ENCODE measurements at regions not wholly inside any gene's neighbourhood (a gene's known extent, or its start where the extent isn't known, plus 50 kb on each side); places are given as distances from the start of the nearest gene placed in this dataset.

- POLR2A ChIA-PET = no interaction called here
- CTCF ChIA-PET = interaction anchor here (1.8 kb wide), 1 partner anchor 10 kb away, joined by 4 read pairs; no protein-coding TSS in a partner anchor
- Histone ChIP-seq H3K27me3 (ENCODE audit: control insufficient read depth, insufficient read depth, low read length) (no peaks in the 10 kb centered on the region), H3K36me3 (ENCODE audit: control insufficient read depth, insufficient read depth, low read length) (no peaks in the 10 kb centered on the region), H3K4me1 (ENCODE audit: control insufficient read depth, insufficient read depth, low read length) (no peaks in the 10 kb centered on the region), H3K27ac (ENCODE audit: low read length) (no peak overlapping the region), H3K9me3 (ENCODE audit: control insufficient read depth, insufficient read depth, low read depth, low read length) (no peaks in the 10 kb centered on the region), H3K4me3 (ENCODE audit: low read depth in 2 of 2, low read length in 2 of 2) (no peak overlapping the region)
- no TSS peak for BruUV-seq (replicated peaks)
- DNase-seq (ENCODE audit: low read depth, low spot score) = no peak
- no peak for ATAC-seq
- in situ Hi-C loops (cut with HindIII; ENCODE audit: low pct_unique_long_range_greater_than_20kb, low sequenced_read_pairs) = no loop called here
- TF ChIP-seq CTCF (IDR thresholded peaks at IDR 0.05) = no peak
- TF ChIP-seq SIN3A (IDR thresholded peaks at IDR 0.05; ENCODE audit: borderline replicate concordance, insufficient read depth, low read depth, low read length) = no peak
- TF ChIP-seq REST (IDR thresholded peaks at IDR 0.05; ENCODE audit: insufficient read depth in 1 of 2, low read depth in 2 of 2, low read length in 1 of 2) = no peak
- TF ChIP-seq TCF7L2 (IDR thresholded peaks at IDR 0.05; ENCODE audit: low read depth, low read length) = no peak
- no peak for TF ChIP-seq POLR2AphosphoS5 (IDR thresholded peaks at IDR 0.05; ENCODE audit: low read depth, low read length)
- intact Hi-C loops (cut with micrococcal nuclease; ENCODE audit: unreplicated experiment) = no loop called here
These were observed 62.0 kb upstream of the TAF1B start for GRCh38 chr2:9781252-9781651.

GRCh38 chr2:9782197-9782719 lies 61.0 kb upstream of the TAF1B start:
- Histone ChIP-seq H3K27ac (ENCODE audit: low read length) (no peak overlapping the region), H3K36me3 (ENCODE audit: control insufficient read depth, insufficient read depth, low read length) (no peaks in the 10 kb centered on the region), H3K9me3 (ENCODE audit: control insufficient read depth, insufficient read depth, low read depth, low read length) (no peaks in the 10 kb centered on the region), H3K4me3 (ENCODE audit: low read depth in 2 of 2, low read length in 2 of 2) (no peak overlapping the region), H3K27me3 (ENCODE audit: control insufficient read depth, insufficient read depth, low read length) (no peaks in the 10 kb centered on the region), H3K4me1 (ENCODE audit: control insufficient read depth, insufficient read depth, low read length) (no peaks in the 10 kb centered on the region)
- TF ChIP-seq REST (IDR thresholded peaks at IDR 0.05; ENCODE audit: insufficient read depth in 1 of 2, low read depth in 2 of 2, low read length in 1 of 2) (no peak), TCF7L2 (IDR thresholded peaks at IDR 0.05; ENCODE audit: low read depth, low read length) (no peak), CTCF (IDR thresholded peaks at IDR 0.05) (no peak), POLR2AphosphoS5 (IDR thresholded peaks at IDR 0.05; ENCODE audit: low read depth, low read length) (no peak), SIN3A (IDR thresholded peaks at IDR 0.05; ENCODE audit: borderline replicate concordance, insufficient read depth, low read depth, low read length) (no peak)
- ChIA-PET POLR2A (interaction anchor here (0.5 kb wide), 1 partner anchor 37 kb away, joined by 5 read pairs; no protein-coding TSS in a partner anchor), CTCF (interaction anchor here (0.8 to 1.8 kb wide), 2 partner anchors 11 to 12 kb away, joined by 3 to 4 read pairs; no protein-coding TSS in a partner anchor)
- in situ Hi-C loops (cut with HindIII; ENCODE audit: low pct_unique_long_range_greater_than_20kb, low sequenced_read_pairs) = no loop called here
- ATAC-seq = 0 out of 2 replicates have a peak, but pooled peaks have one; percentile 28
- intact Hi-C loops (cut with micrococcal nuclease; ENCODE audit: unreplicated experiment) = no loop called here
- no TSS peak for BruUV-seq (replicated peaks)
- DNase-seq (ENCODE audit: low read depth, low spot score) = no peak

Data from Panc1 (cell line).